Thoracic aorta (tissue), 2 donors: ENCODE measurements at regions not wholly inside any gene's neighbourhood (a gene's known extent, or its start where the extent isn't known, plus 50 kb on each side); places are given as distances from the start of the nearest gene placed in this dataset.

Experiments
- ATAC-seq: fragments of 150-250 bp; one replicate; pipeline ENCODE4 v1.8.0; 2017; ENCODE audit warnings: low read depth; ENCODE audit not compliant: insufficient number of reproducible peaks, low FRiP score
- DNase-seq: peaks from one replicate; pipeline ENCODE4 v3.0.0-alpha.2; 2020; ENCODE audit warnings: low spot score
- H3K27ac ChIP-seq, 2 donors: fragments of 200-600 bp; sonication (generic); 1 replicate in 1 of 2; 2 replicates in 1 of 2; pipeline ENCODE4 v1.5.1; 2016; ENCODE audit warnings: mild to moderate bottlenecking in 2 of 2, moderate library complexity in 2 of 2
- H3K27me3 ChIP-seq: fragments of 200-600 bp; sonication (generic); replicated peaks from 2 replicates; pipeline ENCODE4 v1.6.0; 2016; ENCODE audit warnings: mild to moderate bottlenecking; ENCODE audit not compliant: insufficient read depth
- H3K36me3 ChIP-seq: fragments of 200-600 bp; sonication (generic); one replicate; pipeline ENCODE4 v1.5.1; 2016
- H3K4me1 ChIP-seq, 2 donors: fragments of 200-600 bp; sonication (generic); 1 replicate in 1 of 2; 2 replicates in 1 of 2; pipeline versions ENCODE4 v1.5.1 to v1.6.0; 2016; ENCODE audit warnings: low read depth in 2 of 2, mild to moderate bottlenecking in 1 of 2; ENCODE audit not compliant: control insufficient read depth in 1 of 2
- H3K4me3 ChIP-seq: fragments of 200-600 bp; sonication (generic); 2 replicates; pipeline ENCODE4 v1.5.1; 2016; ENCODE audit warnings: mild to moderate bottlenecking
- H3K9me3 ChIP-seq: fragments of 200-600 bp; sonication (generic); 2 replicates; pipeline ENCODE4 v1.5.1; 2016
- TF ChIP-seq, protein P1 (sequence below): fragments of 200-600 bp; sonication (generic); IDR thresholded peaks from one replicate; pipeline ENCODE4 v1.5.1; 2019; ENCODE audit warnings: antibody characterized with exemption

DNA sequence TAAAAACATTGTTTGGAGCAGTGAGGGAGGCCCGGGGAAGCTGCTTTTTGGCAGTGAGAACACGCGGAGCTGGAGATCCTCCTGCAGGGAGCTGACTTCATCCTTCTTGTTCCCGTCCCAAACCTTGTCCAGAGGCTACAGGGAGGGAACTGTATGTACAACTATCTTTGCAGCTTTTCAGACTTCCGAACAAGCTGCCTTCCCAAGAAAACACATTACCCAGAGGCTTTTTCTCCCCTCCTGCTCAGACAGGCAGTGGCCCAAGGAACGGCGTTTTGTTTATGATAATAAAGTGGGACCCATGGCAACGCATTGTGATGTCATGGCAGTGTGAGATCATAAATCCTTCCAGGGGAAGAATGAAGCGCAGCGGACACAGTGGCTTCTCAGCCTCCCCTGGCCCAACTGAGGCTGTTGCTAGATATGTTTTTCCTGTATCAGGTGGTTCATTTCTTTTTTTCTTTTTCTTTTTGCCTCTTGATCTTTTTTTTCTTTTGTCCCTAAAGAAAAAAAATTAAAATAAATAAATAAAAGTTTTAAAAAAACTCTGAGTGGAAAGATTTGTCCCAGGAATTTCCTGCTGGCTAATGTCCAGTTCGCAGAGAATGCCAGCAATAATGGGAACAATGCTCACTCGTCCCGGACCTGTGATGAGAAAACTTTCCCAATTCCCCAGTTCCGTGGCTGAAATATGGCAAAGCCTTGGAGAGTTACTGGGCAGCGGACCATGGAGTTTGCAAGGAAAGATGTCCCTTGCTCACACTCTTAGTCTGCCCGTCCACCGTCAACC is 103.4 kb upstream of the MAP1LC3B2 start:
- Histone ChIP-seq H3K4me1 (peaks cover 11 to 24% of the 10 kb centered on the region in 2 donors), H3K9me3 (no peaks in the 10 kb centered on the region), H3K36me3 (no peaks in the 10 kb centered on the region), H3K4me3 (peak overlapping the region; percentile 43), H3K27ac (peak overlapping the region; percentile 83 to 94), H3K27me3 (no peaks in the 10 kb centered on the region)
- ATAC-seq (peak; percentile 93), DNase-seq (peak; percentile 90)
- TF ChIP-seq, protein P1, sequence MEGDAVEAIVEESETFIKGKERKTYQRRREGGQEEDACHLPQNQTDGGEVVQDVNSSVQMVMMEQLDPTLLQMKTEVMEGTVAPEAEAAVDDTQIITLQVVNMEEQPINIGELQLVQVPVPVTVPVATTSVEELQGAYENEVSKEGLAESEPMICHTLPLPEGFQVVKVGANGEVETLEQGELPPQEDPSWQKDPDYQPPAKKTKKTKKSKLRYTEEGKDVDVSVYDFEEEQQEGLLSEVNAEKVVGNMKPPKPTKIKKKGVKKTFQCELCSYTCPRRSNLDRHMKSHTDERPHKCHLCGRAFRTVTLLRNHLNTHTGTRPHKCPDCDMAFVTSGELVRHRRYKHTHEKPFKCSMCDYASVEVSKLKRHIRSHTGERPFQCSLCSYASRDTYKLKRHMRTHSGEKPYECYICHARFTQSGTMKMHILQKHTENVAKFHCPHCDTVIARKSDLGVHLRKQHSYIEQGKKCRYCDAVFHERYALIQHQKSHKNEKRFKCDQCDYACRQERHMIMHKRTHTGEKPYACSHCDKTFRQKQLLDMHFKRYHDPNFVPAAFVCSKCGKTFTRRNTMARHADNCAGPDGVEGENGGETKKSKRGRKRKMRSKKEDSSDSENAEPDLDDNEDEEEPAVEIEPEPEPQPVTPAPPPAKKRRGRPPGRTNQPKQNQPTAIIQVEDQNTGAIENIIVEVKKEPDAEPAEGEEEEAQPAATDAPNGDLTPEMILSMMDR, result no peak

DNA sequence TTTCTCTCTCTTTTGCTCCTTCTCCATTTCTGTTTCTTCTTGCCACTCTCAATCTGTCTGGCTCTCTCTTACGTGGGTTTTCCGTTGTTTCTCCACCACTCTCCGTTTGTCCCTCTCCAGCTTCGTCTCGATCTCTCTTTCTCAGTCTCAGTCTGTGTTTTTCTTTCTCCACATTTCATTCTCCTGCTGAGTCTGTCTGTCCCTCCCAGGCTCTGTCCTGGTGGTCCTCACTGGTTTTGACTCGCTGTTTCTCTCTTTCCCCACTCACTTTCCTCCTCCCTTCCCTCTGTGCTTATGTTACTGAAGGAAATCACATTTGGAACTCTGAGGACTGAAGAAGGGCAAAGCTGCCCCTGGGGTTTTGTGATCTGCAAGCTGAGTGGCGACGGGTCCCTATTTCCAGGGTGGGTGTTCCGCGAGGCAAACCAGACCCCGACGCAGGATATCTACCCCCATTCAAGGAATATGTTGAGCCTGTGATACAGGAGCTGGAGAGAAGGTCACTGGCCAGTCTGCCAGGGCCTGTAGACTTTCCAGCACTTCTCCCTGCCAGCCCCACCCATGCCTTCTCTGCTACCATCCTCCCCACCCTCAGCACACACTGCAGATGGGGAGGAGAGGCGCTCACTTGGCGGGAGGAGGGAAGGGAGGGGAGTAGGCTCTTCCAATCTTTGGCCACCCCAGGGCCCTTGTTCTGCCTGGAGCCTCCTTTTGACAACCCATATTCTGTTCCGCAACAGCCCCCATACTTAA is 102.7 kb upstream of the MAP1LC3B2 start:
- TF ChIP-seq, protein P1, result no peak
- ATAC-seq, result no peak
- H3K36me3 ChIP-seq, result no peaks in the 10 kb centered on the region
- no peaks in the 10 kb centered on the region for H3K27me3 ChIP-seq
- H3K4me1 ChIP-seq, result peaks cover 11 to 24% of the 10 kb centered on the region in 2 donors
- no peak for DNase-seq
- no peaks in the 10 kb centered on the region for H3K9me3 ChIP-seq
- peak overlapping the region; percentile 43 for H3K4me3 ChIP-seq
- H3K27ac ChIP-seq, result peak overlapping the region; percentile 83 to 94

DNA sequence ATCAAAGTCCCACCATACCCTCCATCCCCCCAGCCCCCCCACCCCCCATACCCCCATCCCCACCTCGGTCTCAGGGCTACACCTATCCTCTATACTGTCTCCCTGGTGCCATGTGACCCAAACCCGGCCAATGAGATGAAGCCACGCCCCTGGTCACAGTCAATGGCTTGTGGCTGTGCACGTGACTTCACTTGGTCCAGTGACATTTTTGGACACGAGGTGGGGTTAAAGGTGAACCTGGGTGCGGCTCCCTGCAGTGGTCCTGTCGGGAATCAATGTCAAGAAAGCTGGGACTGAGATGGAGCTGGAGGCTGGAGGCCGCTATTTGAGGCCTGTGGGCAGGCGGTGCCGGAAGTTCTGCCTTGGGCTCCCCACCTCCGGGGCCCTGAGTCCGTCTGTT is 100.7 kb upstream of the MAP1LC3B2 start:
- no peaks in the 10 kb centered on the region for H3K27me3 ChIP-seq
- no peak overlapping the region for H3K27ac ChIP-seq
- DNase-seq (no peak), ATAC-seq (no peak)
- TF ChIP-seq, protein P1, result no peak
- peaks cover 11 to 24% of the 10 kb centered on the region in 2 donors for H3K4me1 ChIP-seq
- no peaks in the 10 kb centered on the region for H3K36me3 ChIP-seq
- H3K4me3 ChIP-seq, result no peak overlapping the region
- H3K9me3 ChIP-seq, result no peaks in the 10 kb centered on the region

DNA sequence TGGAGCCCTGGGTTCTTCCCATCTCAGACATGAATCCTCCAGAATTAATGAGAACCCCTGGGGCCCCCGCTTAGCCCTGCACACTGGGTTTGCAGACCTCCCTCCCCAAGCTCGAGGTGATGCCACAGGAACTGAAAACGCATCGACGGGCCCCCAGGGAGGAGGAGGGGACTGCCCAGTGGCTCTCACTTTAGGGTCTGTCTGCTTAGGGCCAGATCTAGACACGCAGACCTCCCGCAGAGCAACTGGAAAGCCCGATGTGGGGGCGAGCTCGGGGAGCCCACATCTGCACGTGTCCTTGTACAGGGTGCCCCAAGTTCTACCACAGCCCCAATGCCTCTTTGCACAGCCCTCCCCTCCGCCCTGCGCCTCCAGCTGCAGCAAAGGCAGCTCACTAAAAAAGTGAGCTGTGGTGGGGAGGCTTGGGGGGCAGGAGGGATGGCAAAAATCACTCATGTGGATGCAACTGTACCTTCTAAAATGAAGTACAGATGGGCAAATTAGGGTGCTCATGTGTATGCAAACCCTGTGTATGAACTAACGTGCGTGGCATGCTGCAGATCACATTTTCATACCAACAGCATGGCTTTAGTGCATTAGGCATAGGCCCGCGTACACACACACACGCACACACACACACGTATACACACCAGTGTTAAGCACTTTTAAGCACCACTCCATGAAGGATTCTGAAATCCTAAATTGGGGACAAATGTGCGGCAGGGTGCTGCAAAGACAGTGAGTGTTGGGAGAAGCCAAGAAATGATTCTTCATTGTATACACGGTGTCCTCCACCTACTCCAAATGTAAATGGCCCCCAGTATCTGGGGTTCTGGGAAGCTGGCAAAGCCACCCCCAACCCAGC is 99.9 kb upstream of the MAP1LC3B2 start:
- TF ChIP-seq, protein P1, result no peak
- Histone ChIP-seq H3K9me3 (no peaks in the 10 kb centered on the region), H3K4me3 (no peak overlapping the region), H3K27me3 (no peaks in the 10 kb centered on the region), H3K36me3 (no peaks in the 10 kb centered on the region), H3K4me1 (peaks cover 11 to 24% of the 10 kb centered on the region in 2 donors), H3K27ac (no peak overlapping the region)
- DNase-seq, result no peak
- no peak for ATAC-seq
